Medulla oblongata (tissue), 1 donor: ENCODE measurements at regions not wholly inside any gene's neighbourhood (a gene's known extent, or its start where the extent isn't known, plus 50 kb on each side); places are given as distances from the start of the nearest gene placed in this dataset.
A peak's percentile ranks its signal among the peaks of the same experiment; 100 is the strongest.
"Not testable (repeated sequence)": the region's sequence is repeated elsewhere in the genome, so short reads cannot be mapped to it uniquely, and the experiment has no call there.

Source experiments
- DNase-seq: peaks from one replicate; pipeline ENCODE4 v3.0.0-alpha.2; 2015; ENCODE audit errors: extremely low spot score

- DNase-seq = no peak
Observed at GRCh38 chr10:57692255-57692980, 575.3 kb downstream of the IPMK start.

DNA sequence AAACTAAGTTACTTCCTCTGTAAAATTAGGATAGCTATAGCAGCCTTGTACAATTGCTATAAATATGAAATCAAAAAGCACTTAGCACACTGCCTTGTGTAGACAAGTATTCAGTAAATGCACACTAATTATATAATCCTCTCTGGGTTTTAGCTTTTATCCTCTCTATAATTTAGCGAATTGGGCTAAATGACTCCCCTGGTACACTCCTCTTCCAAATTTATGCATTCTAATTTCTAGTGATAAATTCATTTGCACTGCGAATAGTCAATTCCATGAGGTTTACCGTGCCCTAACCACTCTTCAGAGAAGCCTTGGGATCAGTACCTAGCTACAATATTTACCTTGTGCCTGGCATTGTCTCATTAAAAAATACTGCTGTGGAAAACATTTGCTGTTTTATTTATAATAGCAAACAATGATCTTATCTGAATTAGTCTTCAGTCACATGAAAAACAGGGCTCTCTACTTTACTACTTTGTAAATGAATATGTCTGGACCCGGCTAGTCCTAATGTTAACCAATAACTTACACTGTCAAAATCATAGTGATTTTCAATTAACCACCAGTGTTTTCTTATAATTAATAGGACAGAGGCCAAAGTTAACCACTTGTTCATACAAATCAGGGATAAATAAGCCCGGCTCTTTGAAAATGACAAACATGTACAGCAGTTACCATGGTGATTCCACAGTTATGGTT lies 577.9 kb downstream of the IPMK start:
- DNase-seq = no peak

DNA sequence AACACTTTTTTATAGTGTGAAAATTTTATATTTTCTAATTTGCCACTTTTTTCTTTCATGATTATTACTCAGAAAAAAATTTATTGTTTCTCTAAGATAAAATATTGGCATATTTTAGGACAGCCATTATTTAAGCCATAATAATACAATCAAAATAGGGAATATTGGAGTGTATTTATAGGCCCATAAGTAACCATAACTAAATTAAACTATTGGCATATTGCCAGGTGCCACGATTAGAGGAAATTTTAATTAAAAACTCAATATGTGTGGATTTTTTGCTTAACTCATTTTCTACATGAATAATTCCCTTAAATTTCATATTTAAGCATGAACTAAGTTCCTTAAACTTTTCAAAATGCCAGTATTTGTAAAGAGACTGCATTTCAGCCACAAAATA lies 587.8 kb downstream of the IPMK start:
- DNase-seq = no peak

DNA sequence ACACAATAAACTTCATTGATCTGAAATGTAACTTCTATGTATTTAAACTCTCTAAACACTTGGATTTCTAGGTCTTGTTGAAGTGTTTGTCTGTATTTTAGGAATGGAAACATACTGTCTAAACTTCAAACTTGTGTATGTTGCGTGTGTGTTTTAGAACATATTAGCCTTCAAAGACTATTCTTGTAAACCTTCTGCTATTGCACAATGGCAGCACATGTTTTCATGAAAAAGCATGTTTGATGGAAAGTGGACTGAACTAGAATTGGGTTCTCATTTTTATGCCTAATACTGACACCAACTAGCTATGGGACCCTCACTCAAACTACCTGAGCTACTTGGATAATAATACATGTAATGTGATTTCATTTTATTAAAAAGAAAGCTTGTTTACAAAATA lies 592.6 kb downstream of the IPMK start:
- no peak for DNase-seq

DNA sequence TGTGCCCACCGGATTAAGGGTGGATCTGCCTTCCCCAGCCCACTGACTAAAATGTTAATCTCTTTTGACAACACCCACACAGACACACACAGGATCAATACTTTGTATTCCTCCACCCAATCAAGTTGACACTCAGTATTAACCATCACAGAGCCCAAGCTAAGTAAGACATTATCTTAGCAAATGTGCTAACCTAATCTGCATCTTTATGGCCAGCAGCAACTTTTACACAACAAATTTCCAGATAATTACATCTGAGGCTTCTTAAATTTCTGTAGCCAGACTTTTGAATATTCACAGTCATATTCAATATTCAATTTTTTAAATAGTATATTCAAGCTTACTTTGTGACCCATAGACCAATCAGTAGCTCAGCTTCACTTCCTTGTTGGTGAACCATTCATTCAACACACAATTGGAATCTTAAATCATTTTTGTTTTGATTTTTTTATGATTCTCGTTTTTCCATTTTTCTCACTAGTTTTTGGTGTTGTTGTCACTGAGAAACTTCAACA lies 594.2 kb downstream of the IPMK start:
- no peak for DNase-seq

- DNase-seq = no peak
Observed at GRCh38 chr10:57664815-57665214, 602.9 kb downstream of the IPMK start.

DNA sequence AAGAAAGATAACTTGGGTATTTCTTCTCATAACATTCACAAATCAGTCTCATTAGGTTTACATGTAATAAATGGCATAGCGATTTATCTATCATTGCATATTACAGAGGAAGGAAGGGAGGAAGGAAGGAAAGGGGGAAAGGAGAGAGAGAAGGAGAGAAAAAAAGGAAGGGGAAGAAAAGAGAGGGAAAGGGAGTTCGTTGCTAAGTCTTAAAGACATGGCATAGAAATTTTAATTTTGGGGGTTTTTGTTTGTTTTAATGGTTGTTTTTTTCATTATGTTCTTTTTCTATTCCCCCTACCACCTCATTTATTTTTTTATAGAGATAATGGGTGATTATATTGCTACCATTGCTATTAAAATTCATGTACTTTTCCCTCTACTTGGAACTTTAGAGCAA lies 604.3 kb downstream of the IPMK start:
- no peak for DNase-seq

DNA sequence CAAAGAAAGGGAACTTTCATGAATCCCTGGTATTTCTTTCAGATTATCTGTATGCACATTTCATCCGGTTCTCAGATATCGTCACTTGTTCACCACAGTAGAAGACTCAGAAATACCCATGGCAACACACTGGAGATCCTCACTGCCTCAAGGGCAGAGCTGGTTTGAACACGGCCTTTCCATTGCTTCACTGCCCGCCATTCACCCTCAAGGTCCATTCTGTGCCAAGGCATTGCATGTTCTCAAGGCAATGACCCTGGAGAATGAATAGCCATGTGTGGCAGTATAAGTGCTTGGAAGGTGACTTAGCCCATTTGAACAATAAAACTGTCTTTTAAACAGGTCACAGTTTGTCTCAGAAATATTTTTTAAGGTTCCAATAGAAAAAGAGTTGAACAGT lies 606.5 kb downstream of the IPMK start:
- no peak for DNase-seq

- DNase-seq = peak; percentile 69
Observed at GRCh38 chr10:57657164-57657765, 610.4 kb downstream of the IPMK start.

DNA sequence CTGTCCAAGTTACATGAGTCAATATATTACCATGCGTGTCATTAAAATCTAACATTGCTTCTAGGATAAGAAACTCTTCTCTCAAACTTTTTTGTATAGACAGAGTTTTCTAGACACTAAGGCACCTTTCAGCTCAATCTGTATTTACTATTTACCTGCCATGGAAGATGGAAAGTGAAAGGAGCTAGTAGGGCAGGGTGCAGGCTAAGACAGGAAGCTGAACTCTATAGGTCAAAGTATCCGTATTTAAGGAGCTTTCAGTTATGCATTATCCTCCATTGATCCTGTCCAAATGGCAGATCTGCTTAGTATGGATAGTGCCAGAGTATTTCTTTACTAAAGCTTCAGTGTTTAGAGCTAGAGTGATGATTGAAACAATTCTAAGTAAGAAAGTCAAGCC lies 612.8 kb downstream of the IPMK start:
- DNase-seq = no peak

- DNase-seq = not testable (repeated sequence)
Observed at GRCh38 chr10:57645108-57645507, 622.6 kb downstream of the IPMK start.

- DNase-seq = no peak
Observed at GRCh38 chr10:57638411-57638810, 629.3 kb downstream of the IPMK start.

DNA sequence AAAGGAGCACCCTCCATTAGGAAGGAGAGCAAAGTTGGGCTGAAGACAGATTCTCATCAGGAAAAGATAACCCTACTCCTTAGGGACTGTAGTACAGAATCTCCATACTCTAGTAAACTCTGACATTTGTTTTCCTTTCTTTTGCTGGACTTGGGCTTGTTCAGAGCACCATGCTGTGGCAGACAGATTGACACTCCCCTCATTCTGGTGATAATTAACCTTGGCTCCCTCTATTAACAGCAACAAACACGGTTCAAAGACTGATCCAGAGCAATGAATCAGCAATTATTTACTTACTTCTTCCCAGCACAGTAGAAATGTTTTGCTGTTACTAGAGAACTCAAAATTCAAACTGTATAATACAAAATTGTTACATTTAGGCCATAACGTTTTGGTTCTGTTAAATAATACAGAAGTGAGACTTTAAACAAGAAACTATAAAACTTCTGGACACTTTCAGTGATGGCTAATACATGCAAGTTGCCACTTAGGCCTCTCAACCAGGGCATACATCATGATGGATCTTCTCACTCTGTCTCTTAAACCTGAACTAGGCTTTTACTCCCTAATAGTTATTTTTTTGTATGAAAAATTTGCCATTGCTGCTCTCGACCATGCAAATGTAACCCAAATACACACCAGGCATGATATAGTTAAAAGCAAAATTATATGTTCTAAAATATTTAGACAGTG lies 639.0 kb downstream of the IPMK start:
- no peak for DNase-seq

GRCh38 chr10:57627642-57628178 lies 640.0 kb downstream of the IPMK start:
- DNase-seq = no peak

- no peak for DNase-seq
Observed at GRCh38 chr10:57624856-57625592, 642.7 kb downstream of the IPMK start.

GRCh38 chr10:57624066-57624465 lies 643.6 kb downstream of the IPMK start:
- DNase-seq = no peak

DNA sequence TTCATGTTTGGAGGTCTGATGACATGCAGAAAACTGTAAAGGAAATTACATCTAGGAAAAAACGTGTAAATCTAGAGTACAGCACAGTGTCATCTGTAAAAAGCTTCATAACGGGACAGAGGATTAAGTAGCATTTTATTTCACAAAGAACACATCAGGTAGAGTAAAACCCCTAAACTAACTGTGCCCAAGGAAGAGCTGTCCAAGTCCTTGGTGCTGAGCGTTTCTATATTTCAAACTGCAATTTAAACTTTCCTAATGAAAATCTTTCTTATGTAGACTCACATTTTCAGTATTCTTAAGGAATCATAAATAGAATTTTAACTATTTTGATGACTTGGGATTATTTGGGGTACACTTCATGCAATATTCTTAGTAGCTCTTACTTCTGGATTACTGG lies 646.2 kb downstream of the IPMK start:
- DNase-seq = no peak

DNA sequence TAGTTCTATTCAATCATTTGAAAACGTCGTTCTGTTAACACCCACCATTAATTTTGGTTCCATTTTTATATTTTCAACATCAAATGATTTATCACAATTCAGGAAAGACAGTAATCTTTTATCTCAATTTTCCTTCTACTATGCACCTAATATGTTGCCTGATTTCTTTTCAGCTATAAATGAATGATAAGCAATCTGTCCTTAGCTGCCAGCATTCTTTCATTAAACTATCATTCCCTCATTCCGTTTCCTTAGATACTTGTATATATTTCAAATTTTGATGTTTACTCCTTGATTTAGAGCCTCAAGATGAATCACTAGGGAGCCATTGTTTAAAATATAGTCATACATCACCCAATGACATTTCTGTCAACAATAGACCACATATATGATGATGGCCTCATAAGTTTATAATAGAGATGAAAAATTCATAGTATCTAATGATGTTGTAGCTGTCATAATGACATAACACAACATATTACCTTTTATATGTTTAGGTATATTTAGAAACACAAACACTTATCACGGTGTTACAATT lies 661.7 kb downstream of the IPMK start:
- no peak for DNase-seq

DNA sequence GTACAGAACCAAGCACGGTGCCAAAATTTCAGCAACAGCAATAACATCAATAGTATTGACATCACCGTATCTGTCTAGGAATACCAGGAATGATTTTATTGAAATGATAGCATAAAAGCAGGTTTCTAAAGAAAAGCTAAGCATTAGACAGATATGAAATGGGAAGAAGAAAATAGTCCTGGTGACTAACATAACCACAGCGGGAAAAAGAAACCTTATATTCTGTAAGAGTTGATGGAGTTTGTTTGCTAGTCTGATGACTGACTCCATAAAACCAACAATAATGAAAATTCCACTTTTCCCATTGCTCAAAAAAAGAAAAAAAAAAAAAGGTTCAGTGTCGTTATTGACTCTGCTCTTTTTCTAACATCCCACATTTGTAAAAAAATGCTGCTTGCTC lies 668.3 kb downstream of the IPMK start:
- no peak for DNase-seq

DNA sequence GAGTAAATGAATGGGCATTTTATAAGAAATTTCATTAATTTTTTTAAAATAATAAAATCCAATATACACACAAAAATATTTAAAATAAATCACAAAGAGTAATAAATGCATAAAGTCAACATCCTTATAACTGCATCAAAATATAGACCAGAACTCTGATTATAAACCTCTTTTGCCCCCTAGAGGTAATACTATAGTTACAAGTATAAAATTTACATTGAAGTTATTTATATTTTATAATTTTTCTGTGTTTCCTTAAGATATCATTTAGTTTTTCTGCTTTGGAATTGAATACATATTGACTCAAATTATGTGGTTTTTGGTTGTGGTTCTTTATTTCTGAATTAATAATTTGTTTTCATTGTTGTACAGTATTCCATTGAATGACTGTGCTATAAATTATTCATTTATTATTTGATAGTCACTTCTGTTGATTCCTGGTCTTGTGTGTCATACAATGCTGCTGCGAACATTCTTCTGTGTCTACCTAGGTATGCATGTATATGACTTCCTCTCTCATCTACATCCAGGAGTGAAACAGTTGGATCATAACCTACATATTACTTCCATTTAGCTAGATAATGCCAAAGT lies 673.6 kb downstream of the IPMK start:
- DNase-seq = no peak

DNA sequence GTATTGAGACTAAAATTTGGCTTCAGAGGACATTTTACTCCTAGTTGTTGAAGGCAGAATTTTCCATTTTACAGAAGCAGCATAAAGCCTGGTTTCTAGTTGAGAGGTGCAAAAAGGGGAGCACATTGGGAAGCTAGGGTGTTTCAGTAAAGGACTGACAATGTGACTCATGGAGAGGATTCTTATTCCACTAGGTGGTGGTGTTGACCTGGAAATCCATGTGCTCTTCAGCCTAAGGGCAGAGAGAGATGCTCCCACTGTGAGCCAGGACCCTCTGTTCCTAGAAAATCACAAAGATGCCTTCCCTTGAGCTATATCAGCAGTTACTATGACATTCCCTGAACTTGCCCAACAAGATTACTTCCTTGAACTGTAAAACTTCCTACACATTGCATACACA lies 687.8 kb downstream of the IPMK start:
- DNase-seq = peak; percentile 40
